OCI-LY7 (cell line): ENCODE measurements at regions not wholly inside any gene's neighbourhood (a gene's known extent, or its start where the extent isn't known, plus 50 kb on each side); places are given as distances from the start of the nearest gene placed in this dataset.

ENCODE experiments used
- BruUV-seq: library from RNA; stranded (reverse); fragments of 400-500 nt; replicated peaks from 2 replicates; lab custom pipeline; 2021; lab: Mats Ljungman, UMichigan
- CTCF ChIA-PET: fragments of 300-600 bp; sonication (Branson Sonifier 250); formaldehyde crosslinking; loops from one replicate; lab custom pipeline; 2022; ENCODE audit warnings: antibody characterized with exemption; ENCODE audit not compliant: unreplicated experiment; lab: Charles Lee
- POLR2A ChIA-PET: fragments of 300-600 bp; sonication (Branson Sonifier 250); formaldehyde crosslinking; loops from one replicate; lab custom pipeline; 2022; ENCODE audit warnings: antibody characterized with exemption; lab: Charles Lee
- DNase-seq: peaks from one replicate; pipeline ENCODE4 v3.0.0-alpha.2; 2015; ENCODE audit warnings: low spot score
- H2AFZ ChIP-seq: fragments of 200-600 bp; sonication (generic), shearing (Covaris generic); 2 replicates; pipeline ENCODE4 v1.6.1; 2014; ENCODE audit warnings: mild to moderate bottlenecking, antibody characterized with exemption, low read length, moderate library complexity
- H3K27ac ChIP-seq: fragments of 200-600 bp; sonication (generic); 2 replicates; pipeline ENCODE4 v1.5.1; 2014; ENCODE audit warnings: mixed run types, low read depth, mild to moderate bottlenecking, moderate library complexity, low read length, inconsistent platforms; ENCODE audit not compliant: poor library complexity, severe bottlenecking
- H3K36me3 ChIP-seq: fragments of 200-600 bp; sonication (generic); 2 replicates; pipeline ENCODE4 v1.6.1; 2014; ENCODE audit warnings: mild to moderate bottlenecking, antibody characterized with exemption, low read length, moderate library complexity, mixed read lengths; ENCODE audit not compliant: insufficient read depth
- H3K4me1 ChIP-seq: fragments of 200-600 bp; sonication (generic); 2 replicates; pipeline ENCODE4 v1.5.1; 2014; ENCODE audit warnings: mild to moderate bottlenecking, low read length; ENCODE audit not compliant: insufficient read depth, poor library complexity, severe bottlenecking
- H3K4me2 ChIP-seq: fragments of 200-600 bp; sonication (generic); 2 replicates; pipeline ENCODE4 v1.6.1; 2014; ENCODE audit warnings: mild to moderate bottlenecking, low read length
- H3K4me3 ChIP-seq: fragments of 200-600 bp; sonication (generic); 2 replicates; pipeline ENCODE4 v1.5.1; 2014; ENCODE audit warnings: mild to moderate bottlenecking, low read depth, low read length; ENCODE audit not compliant: poor library complexity, severe bottlenecking
- H3K79me2 ChIP-seq: fragments of 200-600 bp; sonication (generic); 2 replicates; pipeline ENCODE4 v1.6.1; 2016; ENCODE audit warnings: low read depth, mild to moderate bottlenecking, low read length, moderate library complexity, mixed read lengths; ENCODE audit not compliant: insufficient read depth
- H3K9me2 ChIP-seq: fragments of 200-600 bp; sonication (generic); 2 replicates; pipeline ENCODE4 v1.6.1; 2016; ENCODE audit warnings: mild to moderate bottlenecking, low read length, mixed read lengths; ENCODE audit not compliant: insufficient read depth
- H3K9me3 ChIP-seq: fragments of 200-600 bp; sonication (generic); 2 replicates; pipeline ENCODE4 v1.6.1; 2014; ENCODE audit warnings: mild to moderate bottlenecking, mixed run types, low read length, mixed read lengths
- H4K20me1 ChIP-seq: fragments of 200-600 bp; sonication (generic); 2 replicates; pipeline ENCODE4 v1.6.1; 2014; ENCODE audit warnings: mild to moderate bottlenecking, antibody characterized with exemption, low read length, moderate library complexity, mixed read lengths; ENCODE audit not compliant: insufficient read depth
- EZH2phosphoT487 ChIP-seq: fragments of 200-600 bp; sonication (generic); IDR thresholded peaks from 2 replicates; pipeline ENCODE4 v1.6.1; 2018; ENCODE audit warnings: low read depth, borderline replicate concordance, mild to moderate bottlenecking, mixed run types, antibody characterized with exemption, low read length, moderate library complexity, mixed read lengths
- intact Hi-C: fragments of 100-400 bp; cut with micrococcal nuclease; formaldehyde crosslinking; loops from one replicate; pipeline ENCODE4 v1.10.0; 2022; ENCODE audit not compliant: unreplicated experiment
- TF ChIP-seq, protein P1 (sequence below): fragments of 200-600 bp; sonication (generic); conservative IDR thresholded peaks from 2 replicates; pipeline ENCODE4 v1.5.1; 2014; ENCODE audit warnings: mild to moderate bottlenecking, antibody characterized with exemption, low read length, moderate library complexity, mixed read lengths

DNA sequence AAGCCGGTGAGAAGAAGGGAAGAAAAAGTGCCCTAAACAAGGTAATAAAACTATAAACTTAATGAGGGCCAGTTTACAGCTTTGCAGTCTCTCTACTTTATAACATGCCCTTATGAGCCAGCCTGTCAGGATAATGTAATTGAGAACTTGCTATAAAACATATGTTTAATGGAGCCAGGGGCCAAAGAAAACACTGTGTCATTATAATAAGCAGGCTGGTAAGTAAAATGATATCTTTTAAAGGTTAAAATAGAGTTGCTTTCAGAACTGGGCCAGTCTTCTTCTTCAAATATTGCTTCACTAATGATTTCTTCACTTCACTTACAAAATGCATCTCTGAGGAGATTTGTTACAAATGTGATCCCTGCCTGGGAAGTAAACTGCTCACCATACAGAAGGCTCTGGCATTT, 192.5 kb downstream of the SHOX2 start:
- no peaks in the 10 kb centered on the region for H3K9me2 ChIP-seq
- H3K36me3 ChIP-seq, result no peaks in the 10 kb centered on the region
- no peak overlapping the region for H3K4me3 ChIP-seq
- no peak overlapping the region for H2AFZ ChIP-seq
- DNase-seq, result no peak
- H3K27ac ChIP-seq, result no peak overlapping the region
- H3K79me2 ChIP-seq, result no peaks in the 10 kb centered on the region
- no TSS peak for BruUV-seq
- no peak overlapping the region for H3K4me2 ChIP-seq
- intact Hi-C loops, result no loop called here
- POLR2A ChIA-PET, result interaction anchor here (0.6 kb wide), 1 partner anchor 134 kb away, joined by 3 read pairs; no protein-coding TSS in a partner anchor
- no peaks in the 10 kb centered on the region for H4K20me1 ChIP-seq
- H3K4me1 ChIP-seq, result no peaks in the 10 kb centered on the region
- CTCF ChIA-PET, result no interaction called here
- TF ChIP-seq, protein P1, sequence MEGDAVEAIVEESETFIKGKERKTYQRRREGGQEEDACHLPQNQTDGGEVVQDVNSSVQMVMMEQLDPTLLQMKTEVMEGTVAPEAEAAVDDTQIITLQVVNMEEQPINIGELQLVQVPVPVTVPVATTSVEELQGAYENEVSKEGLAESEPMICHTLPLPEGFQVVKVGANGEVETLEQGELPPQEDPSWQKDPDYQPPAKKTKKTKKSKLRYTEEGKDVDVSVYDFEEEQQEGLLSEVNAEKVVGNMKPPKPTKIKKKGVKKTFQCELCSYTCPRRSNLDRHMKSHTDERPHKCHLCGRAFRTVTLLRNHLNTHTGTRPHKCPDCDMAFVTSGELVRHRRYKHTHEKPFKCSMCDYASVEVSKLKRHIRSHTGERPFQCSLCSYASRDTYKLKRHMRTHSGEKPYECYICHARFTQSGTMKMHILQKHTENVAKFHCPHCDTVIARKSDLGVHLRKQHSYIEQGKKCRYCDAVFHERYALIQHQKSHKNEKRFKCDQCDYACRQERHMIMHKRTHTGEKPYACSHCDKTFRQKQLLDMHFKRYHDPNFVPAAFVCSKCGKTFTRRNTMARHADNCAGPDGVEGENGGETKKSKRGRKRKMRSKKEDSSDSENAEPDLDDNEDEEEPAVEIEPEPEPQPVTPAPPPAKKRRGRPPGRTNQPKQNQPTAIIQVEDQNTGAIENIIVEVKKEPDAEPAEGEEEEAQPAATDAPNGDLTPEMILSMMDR, result no peak
- no peak for TF ChIP-seq EZH2phosphoT487
- H3K9me3 ChIP-seq, result no peaks in the 10 kb centered on the region

DNA sequence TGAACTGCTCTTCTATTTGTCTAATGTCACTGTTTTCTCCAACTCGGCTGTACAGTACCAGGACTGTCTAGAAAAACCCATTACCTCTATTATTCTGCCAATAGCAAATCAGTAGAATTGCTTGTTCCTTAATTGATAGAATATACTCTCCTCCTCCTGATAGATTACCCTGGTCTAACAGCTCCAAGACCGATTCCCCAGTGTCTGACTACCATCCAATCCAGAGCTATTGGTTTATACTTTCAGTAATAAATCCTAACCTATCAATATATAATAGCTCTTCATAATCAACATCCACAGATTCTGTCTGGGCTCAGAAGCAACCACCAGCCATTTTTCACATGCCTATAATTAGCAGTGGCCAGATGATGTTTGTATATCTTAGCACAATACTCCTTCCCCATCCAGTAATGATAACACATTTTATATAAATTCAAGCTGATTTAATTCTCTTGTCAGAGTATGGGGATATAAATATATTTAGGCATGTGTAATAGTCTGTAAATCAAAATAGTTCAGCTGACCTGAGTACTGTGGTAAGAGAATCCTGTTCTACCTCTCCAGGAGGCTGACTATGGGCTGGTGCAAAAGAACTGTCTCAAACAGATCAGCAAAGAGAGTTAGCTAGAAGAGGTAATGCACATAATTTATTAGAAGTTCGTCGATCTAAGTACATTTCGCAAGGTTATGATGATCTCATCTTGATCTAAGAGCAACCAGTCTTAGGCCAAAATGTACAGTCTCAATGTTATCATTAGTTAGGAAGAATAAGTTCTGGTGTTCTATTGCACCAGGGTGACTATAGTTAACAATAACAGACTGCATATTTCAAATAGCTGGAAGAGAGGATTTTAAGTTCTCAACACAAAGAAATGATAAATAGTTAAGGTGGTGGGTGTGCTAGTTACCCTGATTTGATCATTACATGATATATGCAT, 193.4 kb downstream of the SHOX2 start:
- H2AFZ ChIP-seq, result no peak overlapping the region
- POLR2A ChIA-PET, result interaction anchor here (0.6 kb wide), 1 partner anchor 135 kb away, joined by 3 read pairs; no protein-coding TSS in a partner anchor
- TF ChIP-seq EZH2phosphoT487, result no peak
- TF ChIP-seq, protein P1, result no peak
- H3K79me2 ChIP-seq, result no peaks in the 10 kb centered on the region
- intact Hi-C loops, result no loop called here
- no peaks in the 10 kb centered on the region for H3K9me2 ChIP-seq
- no peak overlapping the region for H3K4me2 ChIP-seq
- no peaks in the 10 kb centered on the region for H3K9me3 ChIP-seq
- no peak overlapping the region for H3K4me3 ChIP-seq
- H4K20me1 ChIP-seq, result no peaks in the 10 kb centered on the region
- BruUV-seq, result no TSS peak
- no peaks in the 10 kb centered on the region for H3K4me1 ChIP-seq
- no peak overlapping the region for H3K27ac ChIP-seq
- H3K36me3 ChIP-seq, result no peaks in the 10 kb centered on the region
- no peak for DNase-seq
- CTCF ChIA-PET, result no interaction called here

DNA sequence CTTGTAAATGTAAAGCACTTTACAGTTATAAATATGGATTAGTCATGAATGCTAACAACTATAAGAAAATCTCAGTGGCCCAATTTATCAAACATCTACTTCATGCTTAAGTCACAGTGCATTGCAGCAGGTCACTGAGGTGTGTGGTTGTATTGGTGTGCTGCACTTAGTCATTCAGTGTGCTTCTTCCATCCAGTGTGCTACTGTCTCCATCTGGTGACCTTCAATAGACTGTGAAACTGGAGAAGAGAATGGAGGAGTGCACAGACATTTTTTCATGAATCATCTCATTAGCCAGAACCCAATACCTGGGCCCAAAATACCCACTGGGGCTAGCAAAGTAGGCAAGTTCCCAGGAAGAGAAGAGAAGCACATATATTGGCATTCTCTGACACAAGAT, 199.6 kb downstream of the SHOX2 start:
- CTCF ChIA-PET, result no interaction called here
- TF ChIP-seq, protein P1, result no peak
- no peak for TF ChIP-seq EZH2phosphoT487
- Histone ChIP-seq H3K36me3 (no peaks in the 10 kb centered on the region), H3K9me2 (no peaks in the 10 kb centered on the region), H3K79me2 (no peaks in the 10 kb centered on the region), H3K4me2 (no peak overlapping the region), H2AFZ (no peak overlapping the region), H3K4me3 (no peak overlapping the region), H4K20me1 (no peaks in the 10 kb centered on the region), H3K4me1 (no peaks in the 10 kb centered on the region), H3K27ac (no peak overlapping the region), H3K9me3 (no peaks in the 10 kb centered on the region)
- no peak for DNase-seq
- POLR2A ChIA-PET, result no interaction called here
- BruUV-seq, result no TSS peak
- intact Hi-C loops, result no loop called here
